GM12864 (cell line): ENCODE measurements at regions not wholly inside any gene's neighbourhood (a gene's known extent, or its start where the extent isn't known, plus 50 kb on each side); places are given as distances from the start of the nearest gene placed in this dataset.
"Not testable (repeated sequence)": the region's sequence is repeated elsewhere in the genome, so short reads cannot be mapped to it uniquely, and the experiment has no call there.

Experiments
- DNase-seq: peaks from one replicate; pipeline ENCODE4 v3.0.0-alpha.2; 2011; ENCODE audit warnings: low read depth
- H3K4me3 ChIP-seq: 2 replicates; pipeline ENCODE4 v1.5.1; 2011; ENCODE audit warnings: mild to moderate bottlenecking, low read depth, low read length, control low read depth
- CTCF ChIP-seq: IDR thresholded peaks from 2 replicates; pipeline ENCODE4 v1.5.1; 2011; ENCODE audit warnings: low read depth, mild to moderate bottlenecking, moderate library complexity, low read length, control low read depth, inconsistent platforms; ENCODE audit errors: missing control alignments

DNA sequence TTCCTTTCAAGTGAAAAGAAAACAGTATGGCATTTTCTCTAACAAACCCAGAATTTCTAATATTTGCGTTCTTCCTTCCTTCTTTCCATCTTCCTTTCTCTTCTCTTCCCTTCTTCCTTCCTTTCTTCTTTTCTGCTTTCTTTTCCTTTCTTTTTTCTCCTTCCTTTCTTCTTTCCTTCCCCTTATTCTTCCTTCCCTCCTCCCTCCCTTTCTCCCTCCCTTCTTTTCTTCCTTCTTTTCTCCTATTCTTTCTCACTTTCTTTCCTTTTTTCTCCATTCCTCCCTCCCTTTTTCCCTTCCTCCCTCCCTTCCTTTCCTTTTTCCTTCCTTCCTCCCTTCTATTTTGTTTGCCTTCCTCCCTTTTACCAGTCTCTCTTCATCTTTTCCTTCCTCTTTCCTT lies 194.8 kb downstream of the SHCBP1 start:
- no peak for TF ChIP-seq CTCF
- DNase-seq = no peak
- no peak overlapping the region for H3K4me3 ChIP-seq

- no peak for DNase-seq
- no peak overlapping the region for H3K4me3 ChIP-seq
These were observed 217.2 kb downstream of the SHCBP1 start for GRCh38 chr16:46404028-46404427.

GRCh38 chr16:46398559-46398958 lies 222.6 kb downstream of the SHCBP1 start:
- not testable (repeated sequence) for DNase-seq, H3K4me3 ChIP-seq

More at GRCh38 chr16:46404028-46404427, 217.2 kb downstream of the SHCBP1 start:
- TF ChIP-seq CTCF = no peak

- DNase-seq, H3K4me3 ChIP-seq: not testable (repeated sequence)
These were observed 224.3 kb downstream of the SHCBP1 start for GRCh38 chr16:46396883-46397270.

DNA sequence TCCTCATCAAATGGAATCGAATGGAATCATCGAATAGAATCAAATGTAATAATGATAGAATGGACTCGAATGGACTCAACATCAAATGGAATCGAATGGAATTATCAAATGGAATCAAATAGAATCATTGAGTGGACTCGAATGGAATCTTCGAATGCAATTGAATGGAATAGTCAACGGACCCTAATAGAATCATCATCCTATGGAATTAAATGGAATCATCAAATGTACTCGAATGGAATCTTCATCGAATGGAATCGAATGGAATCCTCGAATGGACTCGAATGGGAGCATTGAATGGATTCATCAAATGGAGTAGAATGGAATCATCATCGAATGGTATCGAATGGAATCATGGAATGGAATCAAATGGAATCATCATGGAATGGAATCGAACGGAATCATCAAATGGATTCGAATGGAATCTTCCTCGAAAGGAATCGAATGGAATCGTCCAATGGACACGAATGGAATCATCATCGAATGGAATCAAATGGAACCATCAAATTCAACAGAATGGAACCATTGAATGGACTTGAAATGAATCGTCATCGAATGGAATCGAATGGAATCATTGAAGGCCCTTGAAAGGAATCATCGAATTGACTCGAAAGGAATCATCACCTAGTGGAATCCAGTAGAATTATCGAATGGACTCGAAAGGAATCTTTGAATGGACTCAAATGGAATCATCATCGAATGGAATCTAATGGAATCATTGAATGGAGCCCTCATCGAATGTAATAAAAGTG lies 224.9 kb downstream of the SHCBP1 start:
- DNase-seq, H3K4me3 ChIP-seq: not testable (repeated sequence)

DNA sequence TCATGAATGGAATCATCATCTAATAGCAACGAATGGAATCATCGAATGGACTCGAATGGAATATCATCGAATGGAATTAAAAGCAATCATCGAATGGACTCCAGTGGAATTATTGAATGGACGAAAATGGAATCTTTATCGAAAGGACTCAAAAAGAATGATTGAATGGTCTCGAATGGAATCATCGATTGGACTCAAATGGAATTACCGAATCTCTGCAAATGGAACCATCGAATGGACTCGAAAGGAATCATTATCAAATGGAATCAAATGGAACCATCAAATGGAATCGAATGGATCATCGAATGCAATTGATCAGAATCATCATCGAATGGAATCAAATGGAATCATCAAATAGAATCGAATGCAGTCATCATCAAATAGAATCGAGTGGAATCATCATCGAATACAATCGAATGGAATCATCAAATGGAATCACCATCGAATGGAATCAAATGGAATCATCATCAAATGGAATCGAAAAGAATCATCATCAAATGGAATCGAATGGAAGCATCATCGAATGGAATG lies 225.7 kb downstream of the SHCBP1 start:
- DNase-seq, H3K4me3 ChIP-seq: not testable (repeated sequence)

- not testable (repeated sequence) for DNase-seq, H3K4me3 ChIP-seq
These were observed 226.2 kb downstream of the SHCBP1 start for GRCh38 chr16:46394963-46395362.

- DNase-seq, H3K4me3 ChIP-seq: not testable (repeated sequence)
These were observed 227.0 kb downstream of the SHCBP1 start for GRCh38 chr16:46394149-46394548.

GRCh38 chr16:46392930-46393722 lies 228.1 kb downstream of the SHCBP1 start:
- not testable (repeated sequence) for H3K4me3 ChIP-seq, DNase-seq

- not testable (repeated sequence) for DNase-seq, H3K4me3 ChIP-seq
These were observed 230.3 kb downstream of the SHCBP1 start for GRCh38 chr16:46390660-46391462.

DNA sequence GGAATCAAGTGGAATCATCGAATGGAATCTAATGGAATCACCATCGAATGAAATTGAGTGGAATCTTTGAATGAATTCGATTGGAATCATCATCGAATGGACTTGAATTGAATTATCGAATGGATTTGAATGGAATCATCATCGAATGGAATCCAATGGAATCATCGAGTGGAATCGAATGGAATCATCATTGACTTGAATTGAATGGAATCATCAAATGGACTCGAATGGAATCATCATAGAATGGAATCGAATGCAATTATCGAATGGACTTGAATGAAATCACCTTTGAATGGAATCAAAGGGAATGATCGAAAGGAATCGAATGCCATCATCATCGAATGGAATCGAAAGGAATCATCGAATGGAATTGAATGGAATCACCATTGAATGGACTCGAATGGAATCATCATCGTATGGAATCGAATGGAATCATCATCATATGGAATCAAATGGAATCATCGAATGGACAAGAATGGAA lies 231.6 kb downstream of the SHCBP1 start:
- not testable (repeated sequence) for H3K4me3 ChIP-seq
- DNase-seq = peak; percentile 75

GRCh38 chr16:46388939-46389491 lies 232.2 kb downstream of the SHCBP1 start:
- not testable (repeated sequence) for DNase-seq, H3K4me3 ChIP-seq

- not testable (repeated sequence) for DNase-seq, H3K4me3 ChIP-seq
These were observed 232.8 kb downstream of the SHCBP1 start for GRCh38 chr16:46388354-46388753.

DNA sequence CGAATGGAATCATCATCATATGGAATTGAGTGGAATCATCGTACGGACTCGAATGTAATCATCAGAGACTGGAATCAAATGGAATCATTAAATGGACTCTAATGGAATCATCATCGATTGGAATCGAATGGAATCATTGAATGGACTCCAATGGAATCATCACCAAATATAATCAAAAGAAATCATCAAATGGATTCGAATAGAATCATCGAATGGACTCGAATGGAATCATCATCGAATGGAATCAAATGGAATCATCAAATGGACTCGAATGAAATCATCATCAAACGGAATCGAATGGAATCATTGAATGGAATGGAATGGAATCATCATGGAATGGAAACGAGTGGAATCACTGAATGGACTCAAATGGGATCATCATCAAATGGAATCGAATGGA lies 233.5 kb downstream of the SHCBP1 start:
- DNase-seq, H3K4me3 ChIP-seq: not testable (repeated sequence)

DNA sequence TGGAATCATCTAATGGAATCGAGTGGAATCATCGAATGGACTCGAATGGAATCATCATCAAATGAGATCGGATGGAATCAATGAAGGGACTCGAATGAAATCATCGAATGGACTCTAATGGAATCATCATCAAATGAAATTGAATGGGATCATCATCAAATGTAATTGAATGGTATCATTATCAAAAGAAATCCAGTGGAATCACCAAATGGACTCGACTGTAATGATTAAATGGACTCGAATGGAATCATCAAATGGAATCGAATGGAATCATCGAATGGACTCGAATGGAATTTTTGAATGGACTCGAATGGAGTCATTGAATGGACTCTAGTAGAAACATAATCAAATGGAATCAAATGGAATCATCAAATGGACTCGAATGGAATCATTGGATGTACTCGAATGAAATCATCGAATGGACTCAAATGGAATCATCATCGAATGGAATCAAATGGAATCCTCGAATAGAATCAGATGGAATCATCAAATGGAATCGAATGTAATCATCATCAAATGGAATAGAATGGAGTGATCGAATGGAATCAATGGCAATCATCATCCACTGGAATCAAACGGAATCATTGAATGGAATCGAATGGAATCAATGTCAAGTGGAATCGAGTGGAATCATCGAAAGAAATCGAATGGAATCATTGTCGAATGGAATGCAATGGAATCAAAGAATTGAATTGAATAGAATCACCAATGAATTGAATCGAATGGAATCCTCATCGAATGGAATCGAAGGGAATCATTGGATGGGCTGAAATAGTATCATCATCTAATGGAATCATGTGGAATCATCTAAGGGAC lies 234.2 kb downstream of the SHCBP1 start:
- H3K4me3 ChIP-seq, DNase-seq: not testable (repeated sequence)
